WTC11 (cell line): ENCODE measurements at regions not wholly inside any gene's neighbourhood (a gene's known extent, or its start where the extent isn't known, plus 50 kb on each side); places are given as distances from the start of the nearest gene placed in this dataset.

Experiments
- ATAC-seq: fragments of 200-7000 bp; cut with Tn5 transposase; 2 replicates; pipeline ENCODE4 v1.10.0; 2021; ENCODE audit warnings: mild to moderate bottlenecking, moderate library complexity
- CTCF ChIA-PET: fragments of 300-600 bp; sonication (Branson Sonifier 250); formaldehyde crosslinking; loops from one replicate; lab custom pipeline; 2021; ENCODE audit warnings: antibody characterized with exemption; lab: Charles Lee
- POLR2A ChIA-PET: fragments of 350-600 bp; sonication (Branson Sonifier 250); formaldehyde crosslinking; loops from one replicate; lab custom pipeline; 2021; ENCODE audit warnings: antibody characterized with exemption; lab: Charles Lee
- DNase-seq: peaks from one replicate; pipeline ENCODE4 v3.0.0; 2021; ENCODE audit warnings: low spot score
- H3K27ac Mint-ChIP-seq: 2 replicates; pipeline ENCODE4 v1.8.0; 2021; ENCODE audit warnings: mixed read lengths
- H3K27me3 Mint-ChIP-seq: 2 replicates; pipeline ENCODE4 v1.8.0; 2021; ENCODE audit warnings: low read depth, mild to moderate bottlenecking, moderate library complexity, mixed read lengths
- H3K36me3 Mint-ChIP-seq: 2 replicates; pipeline ENCODE4 v1.8.0; 2021; ENCODE audit warnings: mixed read lengths
- H3K4me1 Mint-ChIP-seq: 2 replicates; pipeline ENCODE4 v1.8.0; 2022; ENCODE audit warnings: mixed read lengths
- H3K4me3 Mint-ChIP-seq: 2 replicates; pipeline ENCODE4 v1.8.0; 2021; ENCODE audit warnings: mild to moderate bottlenecking, moderate library complexity, mixed read lengths
- H3K9me3 Mint-ChIP-seq: 2 replicates; pipeline ENCODE4 v1.8.0; 2021; ENCODE audit warnings: mixed read lengths
- AR ChIP-seq: fragments of 250-450 bp; sonication (Bioruptor Pico); IDR thresholded peaks from 2 replicates; pipeline ENCODE4 v1.9.0; 2021; ENCODE audit warnings: mild to moderate bottlenecking
- EMX1 ChIP-seq: fragments of 250-450 bp; sonication (Bioruptor Pico); IDR thresholded peaks from 2 replicates; pipeline ENCODE4 v1.8.0; 2021; ENCODE audit warnings: mild to moderate bottlenecking
- ESRRA ChIP-seq: sonication (generic); formaldehyde crosslinking; IDR thresholded peaks from 2 replicates; pipeline ENCODE4 v1.8.1; 2022; ENCODE audit warnings: mild to moderate bottlenecking, missing genetic modification reagents, borderline replicate concordance
- FOXJ3 ChIP-seq: sonication (generic); formaldehyde crosslinking; IDR thresholded peaks from 2 replicates; pipeline ENCODE4 v1.9.0; 2021; ENCODE audit warnings: missing genetic modification reagents, mild to moderate bottlenecking, borderline replicate concordance
- FOXP1 ChIP-seq: sonication (generic); formaldehyde crosslinking; IDR thresholded peaks from 2 replicates; pipeline ENCODE4 v1.8.0; 2022; ENCODE audit warnings: missing genetic modification reagents, mild to moderate bottlenecking, moderate library complexity, borderline replicate concordance
- IRF2 ChIP-seq: sonication (generic); formaldehyde crosslinking; IDR thresholded peaks from 2 replicates; pipeline ENCODE4 v1.8.0; 2022; ENCODE audit warnings: low read depth, missing genetic modification reagents, borderline replicate concordance
- JAZF1 ChIP-seq: fragments of 250-450 bp; sonication (Bioruptor Pico); IDR thresholded peaks from 2 replicates; pipeline ENCODE4 v1.9.0; 2021; ENCODE audit warnings: moderate library complexity, mild to moderate bottlenecking, inconsistent platforms
- MYBL2 ChIP-seq: sonication (generic); formaldehyde crosslinking; IDR thresholded peaks from 2 replicates; pipeline ENCODE4 v1.8.1; 2023; ENCODE audit warnings: mild to moderate bottlenecking, moderate library complexity, missing genetic modification reagents
- PRRX2 ChIP-seq: fragments of 250-450 bp; sonication (Bioruptor Pico); IDR thresholded peaks from 2 replicates; pipeline ENCODE4 v1.8.0; 2021; ENCODE audit warnings: mild to moderate bottlenecking
- ZNF121 ChIP-seq: sonication (generic); formaldehyde crosslinking; IDR thresholded peaks from 2 replicates; pipeline ENCODE4 v1.8.0; 2023; ENCODE audit warnings: missing genetic modification reagents
- ZNF219 ChIP-seq: sonication (generic); formaldehyde crosslinking; IDR thresholded peaks from 2 replicates; pipeline ENCODE4 v1.8.0; 2023; ENCODE audit warnings: missing genetic modification reagents, mild to moderate bottlenecking, borderline replicate concordance
- ZNF232 ChIP-seq: sonication (generic); formaldehyde crosslinking; IDR thresholded peaks from 2 replicates; pipeline ENCODE4 v1.8.0; 2022; ENCODE audit warnings: mild to moderate bottlenecking, missing genetic modification reagents
- ZNF317 ChIP-seq: sonication (generic); formaldehyde crosslinking; IDR thresholded peaks from 2 replicates; pipeline ENCODE4 v1.8.1; 2023; ENCODE audit warnings: low read depth, mild to moderate bottlenecking, moderate library complexity, missing genetic modification reagents, borderline replicate concordance
- ZNF416 ChIP-seq: fragments of 250-450 bp; sonication (Bioruptor Pico); IDR thresholded peaks from 2 replicates; pipeline ENCODE4 v1.9.0; 2021; ENCODE audit warnings: mild to moderate bottlenecking, inconsistent platforms
- ZNF671 ChIP-seq: fragments of 250-450 bp; sonication (Bioruptor Pico); IDR thresholded peaks from 2 replicates; pipeline ENCODE4 v1.8.0; 2021; ENCODE audit warnings: mild to moderate bottlenecking
- ZSCAN18 ChIP-seq: fragments of 250-450 bp; sonication (Bioruptor Pico); IDR thresholded peaks from 2 replicates; pipeline ENCODE4 v2.1.2; 2022; ENCODE audit warnings: mild to moderate bottlenecking, moderate library complexity
- TF ChIP-seq, protein P1 (sequence below): sonication (generic); formaldehyde crosslinking; IDR thresholded peaks from 2 replicates; pipeline ENCODE4 v1.8.0; 2023; ENCODE audit warnings: mild to moderate bottlenecking, missing genetic modification reagents
- TF ChIP-seq, protein P2 (sequence below): sonication (generic); formaldehyde crosslinking; IDR thresholded peaks from 2 replicates; pipeline ENCODE4 v1.8.0; 2023; ENCODE audit warnings: missing genetic modification reagents, mild to moderate bottlenecking, borderline replicate concordance
- TF ChIP-seq, protein P3 (sequence below): sonication (generic); formaldehyde crosslinking; IDR thresholded peaks from 2 replicates; pipeline ENCODE4 v1.8.1; 2022; ENCODE audit warnings: mild to moderate bottlenecking, missing genetic modification reagents, moderate library complexity, borderline replicate concordance
- TF ChIP-seq, protein P4 (sequence below): sonication (generic); formaldehyde crosslinking; IDR thresholded peaks from 2 replicates; pipeline ENCODE4 v1.8.0; 2022; ENCODE audit warnings: mild to moderate bottlenecking, missing genetic modification reagents

DNA sequence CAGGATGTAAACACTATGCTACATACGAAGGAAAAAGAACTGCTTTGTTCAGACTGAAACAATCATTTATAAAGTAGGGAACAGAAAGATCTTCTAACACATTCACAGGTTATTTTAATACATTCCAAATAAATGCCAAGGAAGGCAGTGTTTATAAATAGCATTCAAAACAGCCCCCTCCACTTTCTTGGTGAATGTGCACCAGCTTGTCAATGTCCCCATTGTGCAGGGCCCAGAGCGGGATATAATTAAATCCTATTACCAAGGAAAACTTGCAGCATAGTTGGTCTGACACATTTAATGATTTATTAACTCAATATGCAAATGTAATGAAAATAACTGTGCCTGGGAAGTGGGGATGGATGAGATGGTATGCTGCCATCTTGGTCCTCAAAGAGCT, 135.9 kb upstream of the RAD23B start:
- Mint-ChIP-seq H3K27me3 (no peaks in the 10 kb centered on the region), H3K27ac (no peak overlapping the region), H3K36me3 (no peaks in the 10 kb centered on the region), H3K4me3 (no peak overlapping the region), H3K4me1 (no peaks in the 10 kb centered on the region), H3K9me3 (peaks cover 18% of the 10 kb centered on the region)
- ChIA-PET CTCF (interaction anchor here (1.1 to 1.4 kb wide), 2 partner anchors 10 to 11 kb away, joined by 3 to 4 read pairs; no protein-coding TSS in a partner anchor), POLR2A (no interaction called here)
- DNase-seq = no peak
- TF ChIP-seq EMX1 (CRISPR knock-in tag) (no peak), ZNF317 (CRISPR knock-in tag) (no peak), JAZF1 (no peak)
- TF ChIP-seq, protein P1, sequence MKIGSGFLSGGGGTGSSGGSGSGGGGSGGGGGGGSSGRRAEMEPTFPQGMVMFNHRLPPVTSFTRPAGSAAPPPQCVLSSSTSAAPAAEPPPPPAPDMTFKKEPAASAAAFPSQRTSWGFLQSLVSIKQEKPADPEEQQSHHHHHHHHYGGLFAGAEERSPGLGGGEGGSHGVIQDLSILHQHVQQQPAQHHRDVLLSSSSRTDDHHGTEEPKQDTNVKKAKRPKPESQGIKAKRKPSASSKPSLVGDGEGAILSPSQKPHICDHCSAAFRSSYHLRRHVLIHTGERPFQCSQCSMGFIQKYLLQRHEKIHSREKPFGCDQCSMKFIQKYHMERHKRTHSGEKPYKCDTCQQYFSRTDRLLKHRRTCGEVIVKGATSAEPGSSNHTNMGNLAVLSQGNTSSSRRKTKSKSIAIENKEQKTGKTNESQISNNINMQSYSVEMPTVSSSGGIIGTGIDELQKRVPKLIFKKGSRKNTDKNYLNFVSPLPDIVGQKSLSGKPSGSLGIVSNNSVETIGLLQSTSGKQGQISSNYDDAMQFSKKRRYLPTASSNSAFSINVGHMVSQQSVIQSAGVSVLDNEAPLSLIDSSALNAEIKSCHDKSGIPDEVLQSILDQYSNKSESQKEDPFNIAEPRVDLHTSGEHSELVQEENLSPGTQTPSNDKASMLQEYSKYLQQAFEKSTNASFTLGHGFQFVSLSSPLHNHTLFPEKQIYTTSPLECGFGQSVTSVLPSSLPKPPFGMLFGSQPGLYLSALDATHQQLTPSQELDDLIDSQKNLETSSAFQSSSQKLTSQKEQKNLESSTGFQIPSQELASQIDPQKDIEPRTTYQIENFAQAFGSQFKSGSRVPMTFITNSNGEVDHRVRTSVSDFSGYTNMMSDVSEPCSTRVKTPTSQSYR (CRISPR knock-in tag) = no peak
- ATAC-seq = no peak

DNA sequence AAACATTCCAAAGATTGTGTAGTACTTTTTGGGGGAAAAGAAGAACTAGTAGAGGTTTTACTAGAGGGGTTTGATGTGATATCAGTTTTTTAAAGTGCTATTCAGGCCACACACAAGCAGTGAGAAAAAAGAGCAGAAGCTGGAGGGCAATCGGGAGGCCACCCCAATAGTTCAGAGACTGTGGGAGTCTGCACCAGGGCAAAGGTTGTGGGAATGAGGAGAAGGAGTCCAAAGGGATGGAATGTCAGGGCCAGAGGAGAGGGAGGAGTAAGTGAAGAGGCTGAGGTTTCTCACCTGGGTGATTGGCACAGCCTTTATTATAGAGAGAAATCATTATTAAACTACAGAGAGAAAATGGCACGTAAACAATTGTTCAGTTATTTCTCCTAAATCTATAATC, 134.9 kb upstream of the RAD23B start:
- Mint-ChIP-seq H3K36me3 (no peaks in the 10 kb centered on the region), H3K4me3 (no peak overlapping the region), H3K27me3 (no peaks in the 10 kb centered on the region), H3K4me1 (no peaks in the 10 kb centered on the region), H3K9me3 (peaks cover 18% of the 10 kb centered on the region), H3K27ac (no peak overlapping the region)
- TF ChIP-seq, protein P2, sequence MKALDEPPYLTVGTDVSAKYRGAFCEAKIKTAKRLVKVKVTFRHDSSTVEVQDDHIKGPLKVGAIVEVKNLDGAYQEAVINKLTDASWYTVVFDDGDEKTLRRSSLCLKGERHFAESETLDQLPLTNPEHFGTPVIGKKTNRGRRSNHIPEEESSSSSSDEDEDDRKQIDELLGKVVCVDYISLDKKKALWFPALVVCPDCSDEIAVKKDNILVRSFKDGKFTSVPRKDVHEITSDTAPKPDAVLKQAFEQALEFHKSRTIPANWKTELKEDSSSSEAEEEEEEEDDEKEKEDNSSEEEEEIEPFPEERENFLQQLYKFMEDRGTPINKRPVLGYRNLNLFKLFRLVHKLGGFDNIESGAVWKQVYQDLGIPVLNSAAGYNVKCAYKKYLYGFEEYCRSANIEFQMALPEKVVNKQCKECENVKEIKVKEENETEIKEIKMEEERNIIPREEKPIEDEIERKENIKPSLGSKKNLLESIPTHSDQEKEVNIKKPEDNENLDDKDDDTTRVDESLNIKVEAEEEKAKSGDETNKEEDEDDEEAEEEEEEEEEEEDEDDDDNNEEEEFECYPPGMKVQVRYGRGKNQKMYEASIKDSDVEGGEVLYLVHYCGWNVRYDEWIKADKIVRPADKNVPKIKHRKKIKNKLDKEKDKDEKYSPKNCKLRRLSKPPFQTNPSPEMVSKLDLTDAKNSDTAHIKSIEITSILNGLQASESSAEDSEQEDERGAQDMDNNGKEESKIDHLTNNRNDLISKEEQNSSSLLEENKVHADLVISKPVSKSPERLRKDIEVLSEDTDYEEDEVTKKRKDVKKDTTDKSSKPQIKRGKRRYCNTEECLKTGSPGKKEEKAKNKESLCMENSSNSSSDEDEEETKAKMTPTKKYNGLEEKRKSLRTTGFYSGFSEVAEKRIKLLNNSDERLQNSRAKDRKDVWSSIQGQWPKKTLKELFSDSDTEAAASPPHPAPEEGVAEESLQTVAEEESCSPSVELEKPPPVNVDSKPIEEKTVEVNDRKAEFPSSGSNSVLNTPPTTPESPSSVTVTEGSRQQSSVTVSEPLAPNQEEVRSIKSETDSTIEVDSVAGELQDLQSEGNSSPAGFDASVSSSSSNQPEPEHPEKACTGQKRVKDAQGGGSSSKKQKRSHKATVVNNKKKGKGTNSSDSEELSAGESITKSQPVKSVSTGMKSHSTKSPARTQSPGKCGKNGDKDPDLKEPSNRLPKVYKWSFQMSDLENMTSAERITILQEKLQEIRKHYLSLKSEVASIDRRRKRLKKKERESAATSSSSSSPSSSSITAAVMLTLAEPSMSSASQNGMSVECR (CRISPR knock-in tag) = no peak
- TF ChIP-seq, protein P3, sequence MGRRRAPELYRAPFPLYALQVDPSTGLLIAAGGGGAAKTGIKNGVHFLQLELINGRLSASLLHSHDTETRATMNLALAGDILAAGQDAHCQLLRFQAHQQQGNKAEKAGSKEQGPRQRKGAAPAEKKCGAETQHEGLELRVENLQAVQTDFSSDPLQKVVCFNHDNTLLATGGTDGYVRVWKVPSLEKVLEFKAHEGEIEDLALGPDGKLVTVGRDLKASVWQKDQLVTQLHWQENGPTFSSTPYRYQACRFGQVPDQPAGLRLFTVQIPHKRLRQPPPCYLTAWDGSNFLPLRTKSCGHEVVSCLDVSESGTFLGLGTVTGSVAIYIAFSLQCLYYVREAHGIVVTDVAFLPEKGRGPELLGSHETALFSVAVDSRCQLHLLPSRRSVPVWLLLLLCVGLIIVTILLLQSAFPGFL (CRISPR knock-in tag) = no peak
- TF ChIP-seq, protein P4, sequence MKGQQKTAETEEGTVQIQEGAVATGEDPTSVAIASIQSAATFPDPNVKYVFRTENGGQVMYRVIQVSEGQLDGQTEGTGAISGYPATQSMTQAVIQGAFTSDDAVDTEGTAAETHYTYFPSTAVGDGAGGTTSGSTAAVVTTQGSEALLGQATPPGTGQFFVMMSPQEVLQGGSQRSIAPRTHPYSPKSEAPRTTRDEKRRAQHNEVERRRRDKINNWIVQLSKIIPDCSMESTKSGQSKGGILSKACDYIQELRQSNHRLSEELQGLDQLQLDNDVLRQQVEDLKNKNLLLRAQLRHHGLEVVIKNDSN = no peak
- TF ChIP-seq IRF2 (no peak), ZNF121 (CRISPR knock-in tag) (no peak), FOXJ3 (CRISPR knock-in tag) (no peak), ZNF219 (no peak), ZNF416 (CRISPR knock-in tag) (no peak)
- no peak for DNase-seq
- ATAC-seq = no peak
- CTCF ChIA-PET = no interaction called here
- POLR2A ChIA-PET = no interaction called here

DNA sequence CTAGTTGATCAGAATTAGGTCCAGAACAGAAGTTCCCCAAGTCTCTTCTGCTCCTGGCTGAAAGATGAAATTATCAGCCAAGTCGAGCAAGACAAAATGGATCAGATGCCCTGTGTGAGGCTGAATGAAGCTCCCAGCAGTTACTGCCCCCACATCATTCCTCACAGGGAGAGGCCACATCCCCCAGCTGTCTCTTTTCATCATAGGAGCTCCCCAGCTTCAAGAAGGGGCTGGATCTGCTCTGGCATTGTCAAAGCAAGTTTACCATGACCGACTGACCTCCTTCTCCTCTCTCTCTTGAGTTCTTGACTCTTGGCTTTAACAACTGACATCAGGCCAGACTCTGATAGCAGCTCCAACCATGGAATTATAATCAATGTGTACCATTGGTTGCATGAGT, 133.3 kb upstream of the RAD23B start:
- no peak for ATAC-seq
- Mint-ChIP-seq H3K4me3 (no peak overlapping the region), H3K36me3 (no peaks in the 10 kb centered on the region), H3K27ac (no peak overlapping the region), H3K27me3 (no peaks in the 10 kb centered on the region), H3K4me1 (peaks cover 9% of the 10 kb centered on the region; the same call in 1 of the 2 replicates), H3K9me3 (peaks cover 18% of the 10 kb centered on the region)
- DNase-seq = no peak
- ChIA-PET POLR2A (no interaction called here), CTCF (interaction anchor here (0.7 to 1.7 kb wide), 3 partner anchors 8 to 12 kb away, joined by 3 to 4 read pairs (median 4); no protein-coding TSS in a partner anchor)
- no peak for TF ChIP-seq ESRRA (CRISPR knock-in tag)
- no peak for TF ChIP-seq ZNF416 (CRISPR knock-in tag)
- no peak for TF ChIP-seq ZNF232 (CRISPR knock-in tag)
- TF ChIP-seq ZNF121 (CRISPR knock-in tag) = no peak
- TF ChIP-seq PRRX2 (CRISPR knock-in tag) = no peak
- TF ChIP-seq ZSCAN18 (CRISPR knock-in tag) = no peak
- no peak for TF ChIP-seq MYBL2 (CRISPR knock-in tag)
- TF ChIP-seq AR = no peak
- TF ChIP-seq ZNF671 = no peak
- TF ChIP-seq FOXP1 (CRISPR knock-in tag) = no peak
- TF ChIP-seq ZNF219 = no peak
